Thyroid gland (tissue), 4 donors: ENCODE measurements at regions not wholly inside any gene's neighbourhood (a gene's known extent, or its start where the extent isn't known, plus 50 kb on each side); places are given as distances from the start of the nearest gene placed in this dataset.

Experiments used
- DNase-seq, 2 donors: peaks; one replicate each; pipeline ENCODE4 v3.0.0-alpha.2; 2019
- H3K27ac ChIP-seq, 3 donors: fragments of 200-600 bp; sonication (generic); 1 replicate in 2 of 3; 2 replicates in 1 of 3; pipeline ENCODE4 v1.5.1; 2016 to 2019; ENCODE audit warnings: mild to moderate bottlenecking in 1 of 3, moderate library complexity in 1 of 3
- H3K27me3 ChIP-seq: fragments of 200-600 bp; sonication (generic); one replicate; pipeline ENCODE4 v1.5.1; 2019
- H3K36me3 ChIP-seq, 2 donors: fragments of 200-600 bp; sonication (generic); one replicate each; pipeline ENCODE4 v1.5.1; 2016 to 2019
- H3K4me1 ChIP-seq, 2 donors: fragments of 200-600 bp; sonication (generic); one replicate each; pipeline ENCODE4 v1.5.1; 2017 to 2019
- H3K4me3 ChIP-seq, 3 donors: fragments of 200-600 bp; sonication (generic); replicated peaks in 1 of 3; 1 replicate in 2 of 3; 2 replicates in 1 of 3; pipeline ENCODE4 v1.5.1; 2016; ENCODE audit warnings: mild to moderate bottlenecking in 1 of 3
- H3K9me3 ChIP-seq: fragments of 200-600 bp; sonication (generic); one replicate; pipeline ENCODE4 v1.5.1; 2017
- POLR2A ChIP-seq, 2 donors: fragments of 450-650 bp; IDR thresholded peaks; one replicate each; pipeline ENCODE4 v1.6.1; 2017; ENCODE audit warnings: antibody characterized with exemption in 2 of 2, mild to moderate bottlenecking in 2 of 2, moderate library complexity in 1 of 2
- WGBS, 2 donors: methylation state at CpG; one replicate each; pipeline ENCODE4 v1.1.5; 2017; 5-methylcytosine and 5-hydroxymethylcytosine counted together
- intact Hi-C: fragments of 100-400 bp; cut with DNase I; formaldehyde crosslinking; loops from one replicate; pipeline ENCODE4 v1.15.1; 2023
- TF ChIP-seq, protein P1 (sequence below), 6 experiments: fragments of 200-600 bp in 3 of 6; fragments of 450-650 bp in 3 of 6; sonication (generic) in 3 of 6; IDR thresholded peaks; one replicate each; pipeline ENCODE4 v1.5.1; 2016 to 2019; ENCODE audit warnings: antibody characterized with exemption in 6 of 6, mild to moderate bottlenecking in 2 of 6, inconsistent platforms in 1 of 6, moderate library complexity in 1 of 6

DNA sequence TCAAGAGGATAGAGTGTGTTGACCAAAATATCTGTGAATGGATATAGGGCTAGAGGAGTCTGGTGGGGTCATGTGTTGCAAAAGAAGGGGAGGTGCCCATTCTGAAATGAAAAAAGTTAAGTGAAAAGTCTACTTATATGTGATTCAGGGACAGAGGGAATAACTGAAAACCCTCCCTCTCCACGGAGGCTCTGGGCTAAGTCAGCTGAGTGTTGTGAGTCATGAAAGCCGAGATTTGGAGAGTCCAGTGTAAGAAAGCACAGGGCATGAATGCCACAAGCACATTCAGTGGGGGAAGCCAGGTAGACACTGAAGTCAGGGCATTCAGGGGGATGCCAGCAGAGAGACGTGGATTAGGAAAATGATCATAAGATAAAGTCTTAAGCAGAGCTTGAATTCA is 871.9 kb downstream of the TSN start:
- no peak for DNase-seq
- Histone ChIP-seq H3K36me3 (no peaks in the 10 kb centered on the region), H3K27me3 (no peaks in the 10 kb centered on the region), H3K4me3 (no peak overlapping the region), H3K9me3 (no peaks in the 10 kb centered on the region), H3K27ac (no peak overlapping the region), H3K4me1 (no peaks in the 10 kb centered on the region)
- WGBS, 2 donors = 22 to 47% methylated on average over 3 of the region's 3 CpGs
- TF ChIP-seq, protein P1, sequence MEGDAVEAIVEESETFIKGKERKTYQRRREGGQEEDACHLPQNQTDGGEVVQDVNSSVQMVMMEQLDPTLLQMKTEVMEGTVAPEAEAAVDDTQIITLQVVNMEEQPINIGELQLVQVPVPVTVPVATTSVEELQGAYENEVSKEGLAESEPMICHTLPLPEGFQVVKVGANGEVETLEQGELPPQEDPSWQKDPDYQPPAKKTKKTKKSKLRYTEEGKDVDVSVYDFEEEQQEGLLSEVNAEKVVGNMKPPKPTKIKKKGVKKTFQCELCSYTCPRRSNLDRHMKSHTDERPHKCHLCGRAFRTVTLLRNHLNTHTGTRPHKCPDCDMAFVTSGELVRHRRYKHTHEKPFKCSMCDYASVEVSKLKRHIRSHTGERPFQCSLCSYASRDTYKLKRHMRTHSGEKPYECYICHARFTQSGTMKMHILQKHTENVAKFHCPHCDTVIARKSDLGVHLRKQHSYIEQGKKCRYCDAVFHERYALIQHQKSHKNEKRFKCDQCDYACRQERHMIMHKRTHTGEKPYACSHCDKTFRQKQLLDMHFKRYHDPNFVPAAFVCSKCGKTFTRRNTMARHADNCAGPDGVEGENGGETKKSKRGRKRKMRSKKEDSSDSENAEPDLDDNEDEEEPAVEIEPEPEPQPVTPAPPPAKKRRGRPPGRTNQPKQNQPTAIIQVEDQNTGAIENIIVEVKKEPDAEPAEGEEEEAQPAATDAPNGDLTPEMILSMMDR (IDR thresholded peaks at IDR 0.05) = no peak
- no peak for TF ChIP-seq POLR2A (IDR thresholded peaks at IDR 0.05)
- intact Hi-C loops = no loop called here

DNA sequence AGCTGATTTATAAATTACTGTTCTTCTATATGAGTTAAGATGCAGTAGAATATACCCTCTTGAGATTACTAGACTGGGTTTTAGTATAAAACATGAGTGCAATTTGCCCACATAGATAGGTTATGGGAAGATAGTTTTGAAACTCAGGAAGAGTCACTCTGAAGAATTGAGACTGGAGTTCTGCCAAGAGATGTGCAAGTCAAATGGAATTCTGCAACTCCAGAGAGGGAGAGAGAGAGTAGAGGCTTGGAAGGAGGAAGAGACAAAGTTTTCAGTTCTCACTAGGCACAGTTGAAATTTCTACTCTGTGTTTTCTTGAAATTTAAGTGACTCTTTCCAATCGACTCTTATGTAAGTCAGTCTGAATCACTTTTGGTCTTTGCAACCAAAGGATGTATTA is 878.8 kb downstream of the TSN start:
- no peak overlapping the region for H3K4me3 ChIP-seq
- no peaks in the 10 kb centered on the region for H3K27me3 ChIP-seq
- no peaks in the 10 kb centered on the region for H3K36me3 ChIP-seq
- H3K4me1 ChIP-seq = no peaks in the 10 kb centered on the region
- intact Hi-C loops = no loop called here
- no peaks in the 10 kb centered on the region for H3K9me3 ChIP-seq
- no peak for TF ChIP-seq POLR2A (IDR thresholded peaks at IDR 0.05)
- TF ChIP-seq, protein P1 (IDR thresholded peaks at IDR 0.05) = no peak
- DNase-seq = no peak
- WGBS, 2 donors = 61 to 64% methylated on average over 1 of the region's 1 CpG
- no peak overlapping the region for H3K27ac ChIP-seq

DNA sequence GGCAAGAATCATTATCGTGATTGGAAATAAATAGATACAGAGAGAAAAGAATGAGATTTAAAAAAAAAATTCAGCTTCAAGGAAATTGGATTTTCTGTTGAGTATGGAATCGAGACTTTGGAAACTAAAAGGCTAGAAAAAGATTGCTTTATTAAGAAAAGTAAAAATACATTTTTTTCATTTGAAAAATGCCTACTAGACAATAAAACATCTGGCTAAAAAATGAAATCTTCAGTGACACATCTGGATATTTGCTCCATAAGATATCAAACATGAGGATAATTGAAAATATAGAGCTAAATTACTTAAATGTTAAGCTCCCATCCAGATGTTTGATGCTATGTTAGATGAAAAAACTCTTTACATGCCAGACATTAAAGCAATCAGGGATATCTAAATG is 879.5 kb downstream of the TSN start:
- DNase-seq = no peak
- intact Hi-C loops = no loop called here

DNA sequence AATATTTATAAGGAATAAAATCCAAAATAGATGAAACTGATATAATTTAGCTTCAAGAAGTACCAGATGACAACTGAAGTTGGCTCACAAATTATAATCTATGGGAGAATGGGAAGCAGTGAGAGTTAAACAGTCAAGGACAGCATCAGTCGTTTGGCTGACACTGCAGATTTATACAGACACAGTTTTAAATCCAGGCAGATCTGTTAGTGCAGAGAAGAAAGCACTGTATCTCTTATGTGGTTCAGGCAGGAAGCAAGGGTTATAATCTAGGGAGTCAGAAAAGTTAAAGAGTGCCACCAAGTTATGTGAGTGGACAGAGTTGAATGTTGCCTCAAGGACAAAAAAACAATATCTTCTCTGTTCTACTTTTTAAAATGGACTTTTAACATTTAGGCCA is 880.2 kb downstream of the TSN start:
- DNase-seq = no peak
- Histone ChIP-seq H3K4me1 (no peaks in the 10 kb centered on the region), H3K36me3 (no peaks in the 10 kb centered on the region), H3K27me3 (no peaks in the 10 kb centered on the region), H3K4me3 (no peak overlapping the region), H3K27ac (no peak overlapping the region), H3K9me3 (no peaks in the 10 kb centered on the region)
- intact Hi-C loops = no loop called here
- 31 to 45% methylated on average over 1 of the region's 1 CpG for WGBS, 2 donors
- TF ChIP-seq POLR2A (IDR thresholded peaks at IDR 0.05) = no peak
- TF ChIP-seq, protein P1 (IDR thresholded peaks at IDR 0.05) = no peak

More for the DNA sequence above, 879.5 kb downstream of the TSN start:
- 87 to 88% methylated on average over 2 of the region's 2 CpGs for WGBS, 2 donors
- no peak for TF ChIP-seq POLR2A (IDR thresholded peaks at IDR 0.05)
- TF ChIP-seq, protein P1 (IDR thresholded peaks at IDR 0.05) = no peak
- no peak overlapping the region for H3K4me3 ChIP-seq
- H3K36me3 ChIP-seq = no peaks in the 10 kb centered on the region
- no peak overlapping the region for H3K27ac ChIP-seq
- no peaks in the 10 kb centered on the region for H3K27me3 ChIP-seq
- no peaks in the 10 kb centered on the region for H3K9me3 ChIP-seq
- no peaks in the 10 kb centered on the region for H3K4me1 ChIP-seq

DNA sequence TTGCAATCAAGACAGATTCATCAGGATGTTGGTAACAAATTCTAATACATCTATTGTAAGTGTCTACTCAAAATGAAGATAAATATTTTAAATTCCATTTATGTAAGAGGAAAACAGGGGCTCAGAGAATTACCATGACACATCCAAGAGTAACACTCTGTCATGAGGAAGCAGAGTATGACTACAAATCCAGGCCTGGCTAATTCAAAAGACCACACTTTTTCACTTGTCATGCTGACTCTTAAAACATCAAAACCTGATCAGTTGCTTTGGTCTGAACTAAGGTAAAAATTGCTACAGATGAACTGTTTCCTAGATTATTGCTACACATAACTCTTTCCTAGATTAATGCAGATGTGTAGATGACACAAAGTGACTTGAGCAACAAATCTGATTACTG is 880.6 kb downstream of the TSN start:
- Histone ChIP-seq H3K4me1 (no peaks in the 10 kb centered on the region), H3K9me3 (no peaks in the 10 kb centered on the region), H3K36me3 (no peaks in the 10 kb centered on the region), H3K4me3 (no peak overlapping the region), H3K27ac (no peak overlapping the region), H3K27me3 (no peaks in the 10 kb centered on the region)
- no peak for TF ChIP-seq POLR2A (IDR thresholded peaks at IDR 0.05)
- TF ChIP-seq, protein P1 (IDR thresholded peaks at IDR 0.05) = no peak
- no peak for DNase-seq
- intact Hi-C loops = no loop called here
